Suprapubic skin (tissue), 3 donors: ENCODE measurements at regions not wholly inside any gene's neighbourhood (a gene's known extent, or its start where the extent isn't known, plus 50 kb on each side); places are given as distances from the start of the nearest gene placed in this dataset.

Experiments used
- POLR2A ChIP-seq, 2 donors: fragments of 450-650 bp; IDR thresholded peaks; one replicate each; pipeline ENCODE4 v1.6.1; 2017; ENCODE audit warnings: antibody characterized with exemption in 2 of 2, mild to moderate bottlenecking in 2 of 2, moderate library complexity in 2 of 2
- TF ChIP-seq, protein P1 (sequence below), 2 donors: fragments of 200-600 bp in 1 of 2; fragments of 450-650 bp in 1 of 2; sonication (generic) in 1 of 2; IDR thresholded peaks; one replicate each; pipeline ENCODE4 v1.5.1; 2016 to 2019; ENCODE audit warnings: antibody characterized with exemption in 2 of 2, mild to moderate bottlenecking in 1 of 2, moderate library complexity in 1 of 2

GRCh38 chr7:25870574-25870973 is 281.4 kb upstream of the NFE2L3 start:
- TF ChIP-seq, protein P1, sequence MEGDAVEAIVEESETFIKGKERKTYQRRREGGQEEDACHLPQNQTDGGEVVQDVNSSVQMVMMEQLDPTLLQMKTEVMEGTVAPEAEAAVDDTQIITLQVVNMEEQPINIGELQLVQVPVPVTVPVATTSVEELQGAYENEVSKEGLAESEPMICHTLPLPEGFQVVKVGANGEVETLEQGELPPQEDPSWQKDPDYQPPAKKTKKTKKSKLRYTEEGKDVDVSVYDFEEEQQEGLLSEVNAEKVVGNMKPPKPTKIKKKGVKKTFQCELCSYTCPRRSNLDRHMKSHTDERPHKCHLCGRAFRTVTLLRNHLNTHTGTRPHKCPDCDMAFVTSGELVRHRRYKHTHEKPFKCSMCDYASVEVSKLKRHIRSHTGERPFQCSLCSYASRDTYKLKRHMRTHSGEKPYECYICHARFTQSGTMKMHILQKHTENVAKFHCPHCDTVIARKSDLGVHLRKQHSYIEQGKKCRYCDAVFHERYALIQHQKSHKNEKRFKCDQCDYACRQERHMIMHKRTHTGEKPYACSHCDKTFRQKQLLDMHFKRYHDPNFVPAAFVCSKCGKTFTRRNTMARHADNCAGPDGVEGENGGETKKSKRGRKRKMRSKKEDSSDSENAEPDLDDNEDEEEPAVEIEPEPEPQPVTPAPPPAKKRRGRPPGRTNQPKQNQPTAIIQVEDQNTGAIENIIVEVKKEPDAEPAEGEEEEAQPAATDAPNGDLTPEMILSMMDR (IDR thresholded peaks at IDR 0.05) = no peak
- no peak for TF ChIP-seq POLR2A (IDR thresholded peaks at IDR 0.05)
